SK-N-SH (cell line): ENCODE measurements at regions not wholly inside any gene's neighbourhood (a gene's known extent, or its start where the extent isn't known, plus 50 kb on each side); places are given as distances from the start of the nearest gene placed in this dataset.

ENCODE experiments used
- CTCF ChIA-PET: fragments of 300-600, 350-600 bp; formaldehyde crosslinking; extraction: SDS; loops from one replicate; lab custom pipeline; 2021; lab: Yijun Ruan, JAX
- POLR2A ChIA-PET: fragments of 350-600 bp; sonication (Branson Sonifier 250); formaldehyde crosslinking; extraction: SDS; loops from one replicate; lab custom pipeline; 2020; ENCODE audit warnings: antibody characterized with exemption, inconsistent platforms; lab: Yijun Ruan, JAX
- DNase-seq: peaks from one replicate; pipeline ENCODE4 v3.0.0; 2012
- H2AFZ ChIP-seq: fragments of 200-600 bp; sonication (generic); 2 replicates; pipeline ENCODE4 v1.8.1; 2016; ENCODE audit warnings: antibody characterized with exemption, mild to moderate bottlenecking, low read depth
- H3F3A ChIP-seq: fragments of 200-600 bp; sonication (generic); replicated peaks from 2 replicates; pipeline ENCODE3; 2016; ENCODE audit warnings: antibody characterized with exemption, mild to moderate bottlenecking; ENCODE audit not compliant: insufficient read depth
- H3K27ac ChIP-seq, 2 experiments: fragments of 200-500 bp in 1 of 2; fragments of 200-600 bp in 1 of 2; sonication (Bioruptor generic) in 1 of 2; sonication (generic), shearing (Covaris generic) in 1 of 2; 2 replicates each; pipeline versions ENCODE4 v1.5.1 to v1.6.1; 2014 to 2016; ENCODE audit warnings: low read depth in 2 of 2, inconsistent platforms in 1 of 2, low read length in 1 of 2, mild to moderate bottlenecking in 1 of 2, mixed read lengths in 1 of 2
- H3K27me3 ChIP-seq: fragments of 200-600 bp; sonication (generic), shearing (Covaris generic); 2 replicates; pipeline ENCODE4 v1.6.1; 2016; ENCODE audit warnings: mixed run types; ENCODE audit not compliant: insufficient read depth
- H3K36me3 ChIP-seq, 2 experiments: fragments of 200-500 bp in 1 of 2; fragments of 200-600 bp in 1 of 2; sonication (Bioruptor generic) in 1 of 2; sonication (generic) in 1 of 2; replicated peaks in 1 of 2; 2 replicates each; pipeline versions ENCODE3 to v1.5.1; 2014 to 2016; ENCODE audit warnings: low read length in 1 of 2, mild to moderate bottlenecking in 1 of 2; ENCODE audit not compliant: insufficient read depth in 2 of 2, control insufficient read depth in 1 of 2
- H3K4me1 ChIP-seq, 2 experiments: fragments of 200-500 bp in 1 of 2; fragments of 200-600 bp in 1 of 2; sonication (Bioruptor generic) in 1 of 2; sonication (generic), shearing (Covaris generic) in 1 of 2; 2 replicates each; pipeline versions ENCODE4 v1.5.1 to v1.6.1; 2014 to 2016; ENCODE audit warnings: low read depth in 1 of 2, low read length in 1 of 2, mixed run types in 1 of 2; ENCODE audit not compliant: insufficient read depth in 2 of 2, control insufficient read depth in 1 of 2
- H3K4me2 ChIP-seq: fragments of 200-600 bp; sonication (generic), shearing (Covaris generic); 2 replicates; pipeline ENCODE4 v1.6.1; 2017; ENCODE audit warnings: mixed run types
- H3K4me3 ChIP-seq, 2 experiments: fragments of 200-500 bp in 1 of 2; fragments of 200-600 bp in 1 of 2; sonication (Bioruptor generic) in 1 of 2; sonication (generic), shearing (Covaris generic) in 1 of 2; 2 replicates each; pipeline versions ENCODE4 v1.5.1 to v1.8.1; 2014 to 2016; ENCODE audit warnings: low read depth in 2 of 2, inconsistent platforms in 1 of 2, low read length in 1 of 2, mild to moderate bottlenecking in 1 of 2, mixed read lengths in 1 of 2, moderate library complexity in 1 of 2
- H3K79me2 ChIP-seq: fragments of 200-600 bp; sonication (generic); 2 replicates; pipeline ENCODE4 v1.8.1; 2017; ENCODE audit warnings: mild to moderate bottlenecking; ENCODE audit not compliant: insufficient read depth
- H3K9ac ChIP-seq: fragments of 200-600 bp; sonication (generic); 2 replicates; pipeline ENCODE4 v1.6.1; 2017; ENCODE audit warnings: mixed run types
- H3K9me2 ChIP-seq: fragments of 200-600 bp; sonication (generic); 2 replicates; pipeline ENCODE4 v1.6.1; 2017; ENCODE audit warnings: mixed run types
- H3K9me3 ChIP-seq: fragments of 200-600 bp; sonication (generic); 2 replicates; pipeline ENCODE4 v1.6.1; 2017; ENCODE audit warnings: mixed run types, mild to moderate bottlenecking, moderate library complexity
- H4K20me1 ChIP-seq: fragments of 200-600 bp; sonication (generic); 2 replicates; pipeline ENCODE4 v1.6.1; 2017; ENCODE audit warnings: mild to moderate bottlenecking, mixed run types; ENCODE audit not compliant: insufficient read depth
- CTCF ChIP-seq: fragments of 200-600 bp; sonication (generic); IDR thresholded peaks from 2 replicates; pipeline ENCODE4 v1.6.1; 2017; ENCODE audit warnings: antibody characterized with exemption, mild to moderate bottlenecking, moderate library complexity
- ELF1 ChIP-seq: IDR thresholded peaks from 2 replicates; pipeline ENCODE4 v1.4.0; 2012
- EP300 ChIP-seq, 2 experiments: IDR thresholded peaks; 2 replicates each; pipeline versions ENCODE4 v1.4.0 to v1.6.1; 2012; ENCODE audit warnings: borderline replicate concordance in 1 of 2, low read depth in 1 of 2, low read length in 1 of 2
- EZH2phosphoT487 ChIP-seq: fragments of 200-600 bp; sonication (generic); IDR thresholded peaks from 2 replicates; pipeline ENCODE4 v1.6.1; 2017; ENCODE audit warnings: low read depth, mixed run types, mild to moderate bottlenecking, antibody characterized with exemption, moderate library complexity, borderline replicate concordance
- FOXJ3 ChIP-seq: sonication (generic); formaldehyde crosslinking; IDR thresholded peaks from 2 replicates; pipeline ENCODE4 v1.5.1; 2020; ENCODE audit warnings: mild to moderate bottlenecking, missing genetic modification reagents
- FOXM1 ChIP-seq: IDR thresholded peaks from 2 replicates; pipeline ENCODE4 v1.4.0; 2012; ENCODE audit warnings: low read depth, mild to moderate bottlenecking
- GABPA ChIP-seq: IDR thresholded peaks from 2 replicates; pipeline ENCODE4 v1.4.0; 2012; ENCODE audit warnings: low read depth, mild to moderate bottlenecking
- GATA2 ChIP-seq: sonication (generic); formaldehyde crosslinking; IDR thresholded peaks from 2 replicates; pipeline ENCODE4 v1.5.0; 2020; ENCODE audit warnings: mild to moderate bottlenecking, missing genetic modification reagents
- IRF3 ChIP-seq: fragments of 150-350 bp; IDR thresholded peaks from 2 replicates; pipeline ENCODE4 v1.6.1; 2016; ENCODE audit warnings: mild to moderate bottlenecking, low read depth, low read length
- JUND ChIP-seq: IDR thresholded peaks from 2 replicates; pipeline ENCODE4 v1.4.0; 2012
- MEF2A ChIP-seq: IDR thresholded peaks from 2 replicates; pipeline ENCODE4 v1.4.0; 2012; ENCODE audit warnings: low read depth, borderline replicate concordance
- NRF1 ChIP-seq: IDR thresholded peaks from 2 replicates; pipeline ENCODE4 v1.6.1; 2012; ENCODE audit warnings: low read depth, mild to moderate bottlenecking, low read length
- PBX3 ChIP-seq: IDR thresholded peaks from 2 replicates; pipeline ENCODE4; 2012
- POLR2AphosphoS5 ChIP-seq: IDR thresholded peaks from 2 replicates; pipeline ENCODE4 v1.6.1; 2012; ENCODE audit warnings: low read depth, low read length
- RAD21 ChIP-seq: IDR thresholded peaks from 2 replicates; pipeline ENCODE4 v1.6.1; 2012; ENCODE audit warnings: mild to moderate bottlenecking, low read length
- REST ChIP-seq: IDR thresholded peaks from 2 replicates; pipeline ENCODE4 v1.6.1; 2012; ENCODE audit warnings: mild to moderate bottlenecking, low read depth, low read length, moderate library complexity
- RFX5 ChIP-seq: IDR thresholded peaks from 2 replicates; pipeline ENCODE4 v1.6.1; 2012; ENCODE audit warnings: mild to moderate bottlenecking, improper control_type of control experiment, low read length
- RXRA ChIP-seq: IDR thresholded peaks from 2 replicates; pipeline ENCODE4 v1.4.0; 2012; ENCODE audit warnings: low read depth, mild to moderate bottlenecking, borderline replicate concordance
- SIN3A ChIP-seq: IDR thresholded peaks from 2 replicates; pipeline ENCODE4 v1.6.1; 2012; ENCODE audit warnings: low read depth, mild to moderate bottlenecking, low read length, moderate library complexity, borderline replicate concordance
- SMC3 ChIP-seq: IDR thresholded peaks from 2 replicates; pipeline ENCODE4 v1.6.1; 2012; ENCODE audit warnings: low read depth, low read length, improper control_type of control experiment
- TCF12 ChIP-seq: IDR thresholded peaks from 2 replicates; pipeline ENCODE4 v1.4.0; 2012
- USF2 ChIP-seq: fragments of 150-350 bp; IDR thresholded peaks from 2 replicates; pipeline ENCODE4 v1.6.1; 2017; ENCODE audit warnings: antibody characterized with exemption, low read length, low read depth, borderline replicate concordance
- YY1 ChIP-seq: IDR thresholded peaks from 2 replicates; pipeline ENCODE4 v1.4.0; 2012; ENCODE audit warnings: low read depth, mild to moderate bottlenecking
- ZBTB33 ChIP-seq: IDR thresholded peaks from 2 replicates; pipeline ENCODE4 v1.4.0; 2012; ENCODE audit warnings: low read depth, borderline replicate concordance
- whole genome bisulfite sequencing: methylation state at CpG from one replicate; pipeline ENCODE4 v1.1.6; 2017; ENCODE audit warnings: low lambda C conversion rate; 5-methylcytosine and 5-hydroxymethylcytosine counted together

- ChIA-PET POLR2A (no interaction called here), CTCF (interaction anchor here (0.6 kb wide), 1 partner anchor 10 kb away, joined by 3 read pairs; no protein-coding TSS in a partner anchor)
- H3K9me3 ChIP-seq = peaks cover 5% of the 10 kb centered on the region; the same call in 1 of the 2 replicates
- no peak for DNase-seq
- H3K79me2 ChIP-seq = no peaks in the 10 kb centered on the region
- H3K9ac ChIP-seq = no peak overlapping the region
- H2AFZ ChIP-seq = no peak overlapping the region
- no peaks in the 10 kb centered on the region for H3K36me3 ChIP-seq
- WGBS = 54% methylated on average over 3 of the region's 3 CpGs
- H4K20me1 ChIP-seq = no peaks in the 10 kb centered on the region
- no peaks in the 10 kb centered on the region for H3K9me2 ChIP-seq
- H3K4me2 ChIP-seq = no peak overlapping the region
- no peaks in the 10 kb centered on the region for H3K27me3 ChIP-seq
- H3K27ac ChIP-seq = peak overlapping the region in 1 of 2 experiments; percentile 49; a peak in 3 of 4 replicates
- H3K4me3 ChIP-seq = no peak overlapping the region
- H3K4me1 ChIP-seq = no peaks in the 10 kb centered on the region; a peak in 1 of 4 replicates
- peaks cover 20% of the 10 kb centered on the region for H3F3A ChIP-seq
- no peak for TF ChIP-seq ZBTB33
- no peak for TF ChIP-seq ELF1
- no peak for TF ChIP-seq EZH2phosphoT487
- TF ChIP-seq POLR2AphosphoS5 = no peak
- no peak for TF ChIP-seq SIN3A
- no peak for TF ChIP-seq REST
- no peak for TF ChIP-seq RAD21
- TF ChIP-seq FOXJ3 (CRISPR knock-in tag) = no peak
- peak; percentile 69 for TF ChIP-seq TCF12
- peak in 1 of 2 experiments; percentile 61; a peak in 2 of 4 replicates for TF ChIP-seq EP300 (IDR thresholded peaks at IDR 0.05; ENCODE audit: borderline replicate concordance in 1 of 2, low read depth in 1 of 2, low read length in 1 of 2)
- TF ChIP-seq PBX3 = peak; percentile 65
- no peak for TF ChIP-seq GABPA
- no peak for TF ChIP-seq USF2
- peak; percentile 77 for TF ChIP-seq JUND
- TF ChIP-seq RFX5 = no peak
- peak; percentile 60; the same call in 1 of the 2 replicates for TF ChIP-seq RXRA
- TF ChIP-seq FOXM1 = no peak
- no peak for TF ChIP-seq SMC3
- TF ChIP-seq NRF1 = no peak
- no peak for TF ChIP-seq GATA2 (CRISPR knock-in tag)
- TF ChIP-seq IRF3 = no peak
- no peak for TF ChIP-seq CTCF
- TF ChIP-seq YY1 = no peak
- TF ChIP-seq MEF2A = peak; percentile 43; the same call in 1 of the 2 replicates
Observed at GRCh38 chr13:34265046-34265679, 447.2 kb downstream of the RFC3 start.
